ENCODE measurements at regions not wholly inside any gene's neighbourhood (a gene's known extent, or its start where the extent isn't known, plus 50 kb on each side); places are given as distances from the start of the nearest gene placed in this dataset.

- no peaks in the 10 kb centered on the region for H3K4me1 ChIP-seq
- no peaks in the 10 kb centered on the region for H3K36me3 ChIP-seq
- 100% methylated on average over 1 of the region's 1 CpG for WGBS
- peaks cover 0 to 12% (median 9%) of the 10 kb centered on the region in 4 donors for H3K9me3 ChIP-seq
- H3K27ac ChIP-seq (replicated peaks in 1 of 4) = no peak overlapping the region
- TF ChIP-seq POLR2AphosphoS5 (IDR thresholded peaks at IDR 0.05) = no peak
- TF ChIP-seq, protein P1, sequence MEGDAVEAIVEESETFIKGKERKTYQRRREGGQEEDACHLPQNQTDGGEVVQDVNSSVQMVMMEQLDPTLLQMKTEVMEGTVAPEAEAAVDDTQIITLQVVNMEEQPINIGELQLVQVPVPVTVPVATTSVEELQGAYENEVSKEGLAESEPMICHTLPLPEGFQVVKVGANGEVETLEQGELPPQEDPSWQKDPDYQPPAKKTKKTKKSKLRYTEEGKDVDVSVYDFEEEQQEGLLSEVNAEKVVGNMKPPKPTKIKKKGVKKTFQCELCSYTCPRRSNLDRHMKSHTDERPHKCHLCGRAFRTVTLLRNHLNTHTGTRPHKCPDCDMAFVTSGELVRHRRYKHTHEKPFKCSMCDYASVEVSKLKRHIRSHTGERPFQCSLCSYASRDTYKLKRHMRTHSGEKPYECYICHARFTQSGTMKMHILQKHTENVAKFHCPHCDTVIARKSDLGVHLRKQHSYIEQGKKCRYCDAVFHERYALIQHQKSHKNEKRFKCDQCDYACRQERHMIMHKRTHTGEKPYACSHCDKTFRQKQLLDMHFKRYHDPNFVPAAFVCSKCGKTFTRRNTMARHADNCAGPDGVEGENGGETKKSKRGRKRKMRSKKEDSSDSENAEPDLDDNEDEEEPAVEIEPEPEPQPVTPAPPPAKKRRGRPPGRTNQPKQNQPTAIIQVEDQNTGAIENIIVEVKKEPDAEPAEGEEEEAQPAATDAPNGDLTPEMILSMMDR (IDR thresholded peaks at IDR 0.05) = no peak
- no peak for TF ChIP-seq POLR2A (IDR thresholded peaks at IDR 0.05; ENCODE audit: low read depth)
- TF ChIP-seq EP300 (IDR thresholded peaks at IDR 0.05) = no peak
- intact Hi-C loops (cut with DNase I) = no loop called here
- DNase-seq (ENCODE audit: extremely low spot score) = no peak
- no peak overlapping the region for H3K4me3 ChIP-seq
- H3K27me3 ChIP-seq = no peaks in the 10 kb centered on the region
Observed at GRCh38 chr16:51298800-51299199, 147.7 kb upstream of the SALL1 start.

GRCh38 chr16:51290442-51291285 lies 139.6 kb upstream of the SALL1 start:
- H3K36me3 ChIP-seq = no peaks in the 10 kb centered on the region
- no peak for DNase-seq (ENCODE audit: extremely low spot score)
- 40% methylated on average over 4 of the region's 4 CpGs for WGBS
- no peak overlapping the region for H3K27ac ChIP-seq (replicated peaks in 1 of 4)
- peaks cover 0 to 5% (median 0%) of the 10 kb centered on the region in 4 donors for H3K27me3 ChIP-seq
- H3K4me3 ChIP-seq = no peak overlapping the region
- intact Hi-C loops (cut with DNase I) = no loop called here
- H3K4me1 ChIP-seq = no peaks in the 10 kb centered on the region
- TF ChIP-seq, protein P1 (IDR thresholded peaks at IDR 0.05) = no peak
- TF ChIP-seq POLR2AphosphoS5 (IDR thresholded peaks at IDR 0.05) (no peak), EP300 (IDR thresholded peaks at IDR 0.05) (no peak), POLR2A (IDR thresholded peaks at IDR 0.05; ENCODE audit: low read depth) (no peak)
- H3K9me3 ChIP-seq = no peaks in the 10 kb centered on the region

DNA sequence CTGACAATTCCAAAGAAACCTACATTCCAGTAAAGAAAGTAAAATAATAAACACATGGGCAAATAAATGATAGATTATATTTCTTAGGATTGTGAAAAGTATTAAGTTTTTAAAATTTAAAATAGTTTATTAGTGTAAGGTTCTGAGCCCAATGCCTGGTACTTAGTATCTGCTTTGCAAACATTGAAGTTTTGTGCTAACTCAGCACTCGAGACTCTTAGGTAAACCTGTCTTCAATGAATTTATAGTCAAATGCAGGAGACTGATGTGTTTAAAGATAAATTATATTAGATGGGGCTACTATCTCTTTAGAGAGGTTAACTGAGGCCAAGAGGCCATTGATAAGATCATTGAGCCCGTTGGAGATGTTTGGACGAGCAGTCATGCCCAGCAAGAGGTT lies 138.3 kb upstream of the SALL1 start:
- Histone ChIP-seq H3K4me1 (no peaks in the 10 kb centered on the region), H3K27ac (replicated peaks in 1 of 4) (no peak overlapping the region), H3K36me3 (no peaks in the 10 kb centered on the region), H3K27me3 (peaks cover 0 to 10% (median 0%) of the 10 kb centered on the region in 4 donors), H3K9me3 (no peaks in the 10 kb centered on the region), H3K4me3 (no peak overlapping the region)
- TF ChIP-seq POLR2A (IDR thresholded peaks at IDR 0.05; ENCODE audit: low read depth) (no peak), POLR2AphosphoS5 (IDR thresholded peaks at IDR 0.05) (no peak), EP300 (IDR thresholded peaks at IDR 0.05) (no peak)
- TF ChIP-seq, protein P1 (IDR thresholded peaks at IDR 0.05) = no peak
- DNase-seq (ENCODE audit: extremely low spot score) = no peak
- WGBS = 56% methylated on average over 3 of the region's 3 CpGs
- intact Hi-C loops (cut with DNase I) = no loop called here

DNA sequence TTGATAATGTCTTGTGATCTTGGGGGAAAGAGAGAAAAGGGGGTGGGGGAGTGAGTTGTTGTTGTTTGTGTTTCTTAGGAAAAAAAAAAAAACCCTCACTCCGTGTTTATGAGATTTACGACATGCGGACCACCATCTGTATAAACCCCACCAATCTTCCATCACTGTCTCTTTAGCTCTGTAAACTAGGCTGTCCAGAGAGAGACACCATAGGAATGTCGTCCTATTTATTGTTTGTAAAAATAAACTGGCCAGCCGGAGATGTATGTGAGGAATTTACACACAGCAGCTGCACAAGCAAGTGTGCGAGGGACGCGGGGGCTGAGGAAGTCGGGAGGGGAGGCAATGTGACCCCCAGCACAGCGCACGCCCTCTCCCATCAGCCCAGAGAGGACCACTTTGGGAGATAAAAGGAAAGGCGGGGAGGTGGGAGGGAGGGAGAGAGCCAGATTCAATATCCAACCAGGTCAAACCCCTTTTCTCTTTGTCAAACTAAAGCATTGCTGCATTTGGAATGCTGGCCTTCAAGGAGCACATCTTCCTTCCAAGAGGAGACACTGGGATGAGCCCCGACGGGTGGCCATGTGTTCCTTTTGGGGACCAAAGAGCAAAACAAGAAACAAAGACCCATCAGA lies 136.2 kb upstream of the SALL1 start:
- intact Hi-C loops (cut with DNase I) = no loop called here
- DNase-seq (ENCODE audit: extremely low spot score) = no peak
- no peaks in the 10 kb centered on the region for H3K4me1 ChIP-seq
- peaks cover 0 to 10% (median 0%) of the 10 kb centered on the region in 4 donors for H3K27me3 ChIP-seq
- 40% methylated on average over 14 of the region's 14 CpGs for WGBS
- no peaks in the 10 kb centered on the region for H3K36me3 ChIP-seq
- H3K27ac ChIP-seq (replicated peaks in 1 of 4) = no peak overlapping the region
- H3K9me3 ChIP-seq = no peaks in the 10 kb centered on the region
- no peak for TF ChIP-seq POLR2A (IDR thresholded peaks at IDR 0.05; ENCODE audit: low read depth)
- TF ChIP-seq, protein P1 (IDR thresholded peaks at IDR 0.05) = no peak
- no peak for TF ChIP-seq POLR2AphosphoS5 (IDR thresholded peaks at IDR 0.05)
- no peak for TF ChIP-seq EP300 (IDR thresholded peaks at IDR 0.05)
- H3K4me3 ChIP-seq = no peak overlapping the region
